GM18498 (cell line): ENCODE measurements at regions not wholly inside any gene's neighbourhood (a gene's known extent, or its start where the extent isn't known, plus 50 kb on each side); places are given as distances from the start of the nearest gene placed in this dataset.
A peak's percentile ranks its signal among the peaks of the same experiment; 100 is the strongest.

Source experiments
- ATAC-seq: cut with Tn5 transposase; IDR thresholded peaks from one replicate; pipeline ENCODE4 v1.9.1; 2021; ENCODE audit warnings: mild to moderate bottlenecking, moderate library complexity; ENCODE audit not compliant: unreplicated experiment

GRCh38 chr6:119915971-119916370, 566.4 kb upstream of the MAN1A1 start:
- ATAC-seq, result no peak

- no peak for ATAC-seq
These were observed 558.6 kb upstream of the MAN1A1 start for GRCh38 chr6:119908157-119908556.

GRCh38 chr6:119902681-119903080, 553.1 kb upstream of the MAN1A1 start:
- no peak for ATAC-seq

GRCh38 chr6:119896806-119897205, 547.2 kb upstream of the MAN1A1 start:
- ATAC-seq, result no peak

- ATAC-seq, result no peak
These were observed 546.1 kb upstream of the MAN1A1 start for GRCh38 chr6:119895626-119896025.

- ATAC-seq, result no peak
These were observed 545.2 kb upstream of the MAN1A1 start for GRCh38 chr6:119894811-119895210.

GRCh38 chr6:119891644-119892043, 542.1 kb upstream of the MAN1A1 start:
- no peak for ATAC-seq

- no peak for ATAC-seq
These were observed 541.6 kb upstream of the MAN1A1 start for GRCh38 chr6:119891206-119891605.

- ATAC-seq, result peak; percentile 76
These were observed 540.9 kb upstream of the MAN1A1 start for GRCh38 chr6:119890470-119890869.

GRCh38 chr6:119887666-119888065, 538.1 kb upstream of the MAN1A1 start:
- no peak for ATAC-seq

GRCh38 chr6:119881416-119881815, 531.9 kb upstream of the MAN1A1 start:
- no peak for ATAC-seq

GRCh38 chr6:119880840-119881239, 531.3 kb upstream of the MAN1A1 start:
- no peak for ATAC-seq

GRCh38 chr6:119879731-119880130, 530.2 kb upstream of the MAN1A1 start:
- no peak for ATAC-seq

GRCh38 chr6:119874381-119874780, 524.8 kb upstream of the MAN1A1 start:
- no peak for ATAC-seq

GRCh38 chr6:119873107-119873506, 523.5 kb upstream of the MAN1A1 start:
- ATAC-seq, result no peak

GRCh38 chr6:119871520-119871919, 522.0 kb upstream of the MAN1A1 start:
- no peak for ATAC-seq

- no peak for ATAC-seq
These were observed 516.1 kb upstream of the MAN1A1 start for GRCh38 chr6:119865466-119866350.

- ATAC-seq, result no peak
These were observed 513.2 kb upstream of the MAN1A1 start for GRCh38 chr6:119862719-119863118.

GRCh38 chr6:119858901-119859300, 509.3 kb upstream of the MAN1A1 start:
- no peak for ATAC-seq

- ATAC-seq, result peak; percentile 89
These were observed 506.6 kb upstream of the MAN1A1 start for GRCh38 chr6:119856136-119856535.

GRCh38 chr6:119848696-119849095, 499.1 kb upstream of the MAN1A1 start:
- ATAC-seq, result no peak

- no peak for ATAC-seq
These were observed 495.6 kb upstream of the MAN1A1 start for GRCh38 chr6:119845161-119845560.

- no peak for ATAC-seq
These were observed 494.8 kb upstream of the MAN1A1 start for GRCh38 chr6:119844387-119844786.
